Keratinocyte (primary cell): ENCODE measurements at regions not wholly inside any gene's neighbourhood (a gene's known extent, or its start where the extent isn't known, plus 50 kb on each side); places are given as distances from the start of the nearest gene placed in this dataset.

Experiments
- CTCF ChIP-seq, 3 experiments: IDR thresholded peaks in 1 of 3; conservative IDR thresholded peaks in 1 of 3; optimal IDR thresholded peaks in 1 of 3; 2 replicates in 2 of 3; 3 replicates in 1 of 3; pipeline versions ENCODE3 to v1.5.1; 2011; ENCODE audit warnings: low read length in 3 of 3, mild to moderate bottlenecking in 3 of 3, moderate library complexity in 2 of 3, control low read depth in 1 of 3, inconsistent platforms in 1 of 3; ENCODE audit not compliant: insufficient read depth in 2 of 3; ENCODE audit errors: extremely low read depth in 1 of 3
- EZH2 ChIP-seq: IDR thresholded peaks from one replicate; pipeline ENCODE4 v1.6.1; 2012; ENCODE audit warnings: inconsistent platforms, mild to moderate bottlenecking, low read length, moderate library complexity

GRCh38 chr9:91034521-91034920, 232.9 kb downstream of the SYK start:
- TF ChIP-seq CTCF (optimal IDR thresholded peaks at IDR 0.05 in 1 of 3, IDR thresholded peaks at IDR 0.05 in 1 of 3, conservative IDR thresholded peaks at IDR 0.05 in 1 of 3; ENCODE audit: extremely low read depth in 1 of 3, insufficient read depth in 2 of 3, low read length in 3 of 3) (no peak), EZH2 (no peak)
